ENCODE measurements at regions not wholly inside any gene's neighbourhood (a gene's known extent, or its start where the extent isn't known, plus 50 kb on each side); places are given as distances from the start of the nearest gene placed in this dataset.

DNA sequence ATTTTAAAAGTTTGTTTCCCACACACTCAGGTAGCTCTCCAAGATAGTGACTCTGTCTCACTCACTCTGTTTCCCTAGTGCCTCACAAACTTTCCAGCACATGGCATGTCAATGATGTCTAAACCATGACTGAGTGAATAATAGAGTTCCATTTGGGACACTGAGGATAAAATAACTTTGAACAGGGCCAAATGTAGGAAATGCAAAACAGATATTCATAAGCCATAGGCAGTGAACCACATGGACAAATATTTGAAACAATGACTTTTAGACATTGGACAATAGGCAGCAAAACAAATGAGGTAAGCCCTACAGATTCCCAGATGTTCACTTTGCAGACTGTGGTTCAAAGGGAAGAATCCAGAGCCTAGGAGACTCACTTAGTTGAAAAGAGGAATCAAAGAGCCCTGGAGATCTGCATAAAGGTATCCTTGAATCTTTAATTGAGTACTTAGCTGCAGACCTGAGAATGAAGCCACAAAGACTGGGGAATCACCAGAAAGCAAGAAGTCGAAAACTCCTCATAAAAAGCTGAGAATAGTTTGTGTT is 173.3 kb downstream of the FAM76B start:
- TF ChIP-seq CTCF (IDR thresholded peaks at IDR 0.05) (no peak), POLR2A (IDR thresholded peaks at IDR 0.05) (no peak), EP300 (IDR thresholded peaks at IDR 0.05) (no peak)

All from ovary (tissue), 3 donors.